SK-N-SH (cell line): ENCODE measurements at regions not wholly inside any gene's neighbourhood (a gene's known extent, or its start where the extent isn't known, plus 50 kb on each side); places are given as distances from the start of the nearest gene placed in this dataset.

Experiments used
- CTCF ChIA-PET: fragments of 300-600, 350-600 bp; formaldehyde crosslinking; extraction: SDS; loops from one replicate; lab custom pipeline; 2021; lab: Yijun Ruan, JAX
- POLR2A ChIA-PET: fragments of 350-600 bp; sonication (Branson Sonifier 250); formaldehyde crosslinking; extraction: SDS; loops from one replicate; lab custom pipeline; 2020; ENCODE audit warnings: antibody characterized with exemption, inconsistent platforms; lab: Yijun Ruan, JAX
- DNase-seq: peaks from one replicate; pipeline ENCODE4 v3.0.0; 2012
- H2AFZ ChIP-seq: fragments of 200-600 bp; sonication (generic); 2 replicates; pipeline ENCODE4 v1.8.1; 2016; ENCODE audit warnings: antibody characterized with exemption, mild to moderate bottlenecking, low read depth
- H3F3A ChIP-seq: fragments of 200-600 bp; sonication (generic); replicated peaks from 2 replicates; pipeline ENCODE3; 2016; ENCODE audit warnings: antibody characterized with exemption, mild to moderate bottlenecking; ENCODE audit not compliant: insufficient read depth
- H3K27ac ChIP-seq, 2 experiments: fragments of 200-500 bp in 1 of 2; fragments of 200-600 bp in 1 of 2; sonication (Bioruptor generic) in 1 of 2; sonication (generic), shearing (Covaris generic) in 1 of 2; 2 replicates each; pipeline versions ENCODE4 v1.5.1 to v1.6.1; 2014 to 2016; ENCODE audit warnings: low read depth in 2 of 2, inconsistent platforms in 1 of 2, low read length in 1 of 2, mild to moderate bottlenecking in 1 of 2, mixed read lengths in 1 of 2
- H3K27me3 ChIP-seq: fragments of 200-600 bp; sonication (generic), shearing (Covaris generic); 2 replicates; pipeline ENCODE4 v1.6.1; 2016; ENCODE audit warnings: mixed run types; ENCODE audit not compliant: insufficient read depth
- H3K36me3 ChIP-seq, 2 experiments: fragments of 200-500 bp in 1 of 2; fragments of 200-600 bp in 1 of 2; sonication (Bioruptor generic) in 1 of 2; sonication (generic) in 1 of 2; replicated peaks in 1 of 2; 2 replicates each; pipeline versions ENCODE3 to v1.5.1; 2014 to 2016; ENCODE audit warnings: low read length in 1 of 2, mild to moderate bottlenecking in 1 of 2; ENCODE audit not compliant: insufficient read depth in 2 of 2, control insufficient read depth in 1 of 2
- H3K4me1 ChIP-seq, 2 experiments: fragments of 200-500 bp in 1 of 2; fragments of 200-600 bp in 1 of 2; sonication (Bioruptor generic) in 1 of 2; sonication (generic), shearing (Covaris generic) in 1 of 2; 2 replicates each; pipeline versions ENCODE4 v1.5.1 to v1.6.1; 2014 to 2016; ENCODE audit warnings: low read depth in 1 of 2, low read length in 1 of 2, mixed run types in 1 of 2; ENCODE audit not compliant: insufficient read depth in 2 of 2, control insufficient read depth in 1 of 2
- H3K4me2 ChIP-seq: fragments of 200-600 bp; sonication (generic), shearing (Covaris generic); 2 replicates; pipeline ENCODE4 v1.6.1; 2017; ENCODE audit warnings: mixed run types
- H3K4me3 ChIP-seq, 2 experiments: fragments of 200-500 bp in 1 of 2; fragments of 200-600 bp in 1 of 2; sonication (Bioruptor generic) in 1 of 2; sonication (generic), shearing (Covaris generic) in 1 of 2; 2 replicates each; pipeline versions ENCODE4 v1.5.1 to v1.8.1; 2014 to 2016; ENCODE audit warnings: low read depth in 2 of 2, inconsistent platforms in 1 of 2, low read length in 1 of 2, mild to moderate bottlenecking in 1 of 2, mixed read lengths in 1 of 2, moderate library complexity in 1 of 2
- H3K79me2 ChIP-seq: fragments of 200-600 bp; sonication (generic); 2 replicates; pipeline ENCODE4 v1.8.1; 2017; ENCODE audit warnings: mild to moderate bottlenecking; ENCODE audit not compliant: insufficient read depth
- H3K9ac ChIP-seq: fragments of 200-600 bp; sonication (generic); 2 replicates; pipeline ENCODE4 v1.6.1; 2017; ENCODE audit warnings: mixed run types
- H3K9me2 ChIP-seq: fragments of 200-600 bp; sonication (generic); 2 replicates; pipeline ENCODE4 v1.6.1; 2017; ENCODE audit warnings: mixed run types
- H3K9me3 ChIP-seq: fragments of 200-600 bp; sonication (generic); 2 replicates; pipeline ENCODE4 v1.6.1; 2017; ENCODE audit warnings: mixed run types, mild to moderate bottlenecking, moderate library complexity
- H4K20me1 ChIP-seq: fragments of 200-600 bp; sonication (generic); 2 replicates; pipeline ENCODE4 v1.6.1; 2017; ENCODE audit warnings: mild to moderate bottlenecking, mixed run types; ENCODE audit not compliant: insufficient read depth
- CHD2 ChIP-seq: fragments of 150-350 bp; IDR thresholded peaks from 2 replicates; pipeline ENCODE4 v1.6.1; 2018; ENCODE audit warnings: low read length; ENCODE audit not compliant: partially characterized antibody
- FOSL2 ChIP-seq: IDR thresholded peaks from 2 replicates; pipeline ENCODE4 v1.4.0; 2012; ENCODE audit warnings: low read depth, mild to moderate bottlenecking, moderate library complexity, borderline replicate concordance
- JUND ChIP-seq: IDR thresholded peaks from 2 replicates; pipeline ENCODE4 v1.4.0; 2012
- MEF2A ChIP-seq: IDR thresholded peaks from 2 replicates; pipeline ENCODE4 v1.4.0; 2012; ENCODE audit warnings: low read depth, borderline replicate concordance
- NRF1 ChIP-seq: IDR thresholded peaks from 2 replicates; pipeline ENCODE4 v1.6.1; 2012; ENCODE audit warnings: low read depth, mild to moderate bottlenecking, low read length
- PBX3 ChIP-seq: IDR thresholded peaks from 2 replicates; pipeline ENCODE4; 2012
- RCOR1 ChIP-seq: fragments of 150-350 bp; IDR thresholded peaks from 2 replicates; pipeline ENCODE4 v1.6.1; 2017; ENCODE audit warnings: antibody characterized with exemption, low read length
- RFX5 ChIP-seq: IDR thresholded peaks from 2 replicates; pipeline ENCODE4 v1.6.1; 2012; ENCODE audit warnings: mild to moderate bottlenecking, improper control_type of control experiment, low read length
- SMC3 ChIP-seq: IDR thresholded peaks from 2 replicates; pipeline ENCODE4 v1.6.1; 2012; ENCODE audit warnings: low read depth, low read length, improper control_type of control experiment
- TCF12 ChIP-seq: IDR thresholded peaks from 2 replicates; pipeline ENCODE4 v1.4.0; 2012
- TEAD4 ChIP-seq: IDR thresholded peaks from 2 replicates; pipeline ENCODE4 v1.4.0; 2012; ENCODE audit warnings: mild to moderate bottlenecking, borderline replicate concordance; ENCODE audit not compliant: insufficient read depth
- ZBTB33 ChIP-seq: IDR thresholded peaks from 2 replicates; pipeline ENCODE4 v1.4.0; 2012; ENCODE audit warnings: low read depth, borderline replicate concordance
- WGBS: methylation state at CpG from one replicate; pipeline ENCODE4 v1.1.6; 2017; ENCODE audit warnings: low lambda C conversion rate; 5-methylcytosine and 5-hydroxymethylcytosine counted together

DNA sequence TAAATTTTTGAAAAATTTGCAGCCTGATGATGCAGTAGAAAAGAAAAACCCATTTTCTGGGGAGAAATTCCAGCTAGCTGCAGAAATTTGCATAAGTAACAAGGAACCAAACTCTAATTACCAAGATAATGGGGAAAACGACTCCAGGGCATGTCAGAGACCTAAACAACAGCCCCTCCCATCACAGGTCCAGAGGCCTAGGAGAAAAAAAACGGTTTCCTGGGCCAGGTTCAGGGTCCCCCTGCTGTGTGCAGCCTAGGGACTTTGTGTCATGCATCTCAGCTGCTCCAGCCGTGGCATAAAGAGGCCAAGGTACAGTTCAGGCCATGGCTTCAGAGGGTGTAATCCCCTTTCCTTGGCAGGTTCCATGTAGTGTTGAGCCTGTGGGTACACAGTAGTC is 733.7 kb upstream of the CT83 start (continued):
- TF ChIP-seq PBX3: no peak
- no peak for TF ChIP-seq MEF2A
- no peak for TF ChIP-seq ZBTB33

- Histone ChIP-seq H3F3A (no peaks in the 10 kb centered on the region), H3K4me1 (no peaks in the 10 kb centered on the region), H3K27me3 (no peaks in the 10 kb centered on the region), H4K20me1 (no peaks in the 10 kb centered on the region), H3K4me3 (no peak overlapping the region), H3K4me2 (no peak overlapping the region), H3K36me3 (no peaks in the 10 kb centered on the region), H3K27ac (no peak overlapping the region), H3K9ac (no peak overlapping the region), H2AFZ (no peak overlapping the region), H3K79me2 (no peaks in the 10 kb centered on the region), H3K9me2 (no peaks in the 10 kb centered on the region), H3K9me3 (no peaks in the 10 kb centered on the region)
- POLR2A ChIA-PET: no interaction called here
- CTCF ChIA-PET: interaction anchor here (1.2 kb wide), 1 partner anchor 13 kb away, joined by 3 read pairs; no protein-coding TSS in a partner anchor
- TF ChIP-seq JUND (no peak), TCF12 (no peak), RCOR1 (no peak), SMC3 (no peak), RFX5 (no peak), CHD2 (no peak), TEAD4 (no peak), MEF2A (no peak), NRF1 (no peak)
- no peak for DNase-seq
These were observed 684.5 kb upstream of the CT83 start for GRCh38 chrX:117147249-117147648.

DNA sequence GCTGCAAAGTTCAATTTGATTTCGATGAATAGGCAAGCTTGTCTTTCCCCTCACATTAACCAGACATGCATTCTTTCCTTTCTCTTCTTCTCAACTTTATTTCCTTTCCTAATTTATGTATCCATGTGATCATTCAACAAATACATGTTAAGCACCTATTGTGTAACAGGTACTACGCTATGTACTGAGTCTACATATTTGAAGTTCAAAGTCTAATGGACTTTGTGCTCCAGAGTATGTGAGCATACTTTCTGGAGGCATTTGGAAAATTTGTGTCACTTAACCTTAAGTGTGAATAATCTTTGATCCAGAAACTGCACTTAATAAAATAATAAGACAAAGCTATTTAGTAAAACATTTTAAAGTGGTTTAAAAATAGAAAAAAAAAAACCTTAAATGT is 675.3 kb upstream of the CT83 start:
- H3K27me3 ChIP-seq: no peaks in the 10 kb centered on the region
- H3F3A ChIP-seq: no peaks in the 10 kb centered on the region
- H3K9me3 ChIP-seq: no peaks in the 10 kb centered on the region
- no peak overlapping the region for H2AFZ ChIP-seq
- CTCF ChIA-PET: no interaction called here
- no peak overlapping the region for H3K4me2 ChIP-seq
- no peak overlapping the region for H3K9ac ChIP-seq
- no peaks in the 10 kb centered on the region for H3K4me1 ChIP-seq
- no peaks in the 10 kb centered on the region for H3K9me2 ChIP-seq
- no peak overlapping the region for H3K27ac ChIP-seq
- no peaks in the 10 kb centered on the region for H3K79me2 ChIP-seq
- H3K36me3 ChIP-seq: no peaks in the 10 kb centered on the region
- WGBS: 7% methylated on average over 2 of the region's 2 CpGs
- TF ChIP-seq NRF1 (no peak), SMC3 (no peak), FOSL2 (no peak)
- TF ChIP-seq, all 33 proteins: peak for 0
- Histone ChIP-seq H4K20me1 (no peaks in the 10 kb centered on the region), H3K4me3 (no peak overlapping the region)
- no peak for DNase-seq
- POLR2A ChIA-PET: no interaction called here
